ENCODE measurements at regions not wholly inside any gene's neighbourhood (a gene's known extent, or its start where the extent isn't known, plus 50 kb on each side); places are given as distances from the start of the nearest gene placed in this dataset.
"Not testable (repeated sequence)": the region's sequence is repeated elsewhere in the genome, so short reads cannot be mapped to it uniquely, and the experiment has no call there.

DNA sequence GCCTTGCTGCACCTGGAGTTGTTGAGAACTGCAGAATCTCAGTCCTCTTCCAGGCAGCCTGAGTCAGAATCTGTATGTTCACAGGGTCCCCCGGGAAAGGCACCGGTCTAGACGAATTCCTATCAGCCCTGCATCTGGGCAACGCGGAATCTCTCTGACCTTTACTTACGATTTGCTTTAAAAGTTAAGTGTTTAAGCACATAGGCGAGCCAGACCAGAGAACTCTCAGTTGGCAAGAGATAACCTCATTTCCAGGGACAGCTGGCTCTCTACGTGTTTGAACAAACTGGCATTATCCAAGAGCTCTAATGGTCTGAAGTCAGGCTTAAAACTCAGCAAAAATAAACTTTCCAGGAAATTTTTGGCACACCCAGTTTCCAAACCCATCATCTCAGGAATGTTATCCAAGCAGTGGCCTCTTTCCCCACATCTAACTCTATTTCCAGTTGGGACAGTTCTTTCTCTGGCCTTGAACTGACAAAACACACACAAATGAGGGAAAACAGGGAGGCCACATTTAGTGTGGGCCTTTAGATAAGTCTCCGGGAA lies 53.4 kb downstream of the HES1 start:
- Histone ChIP-seq H3K36me3 (no peaks in the 10 kb centered on the region), H3K4me1 (ENCODE audit: insufficient read depth) (peaks cover 10% of the 10 kb centered on the region), H3K4me3 (no peak overlapping the region), H3K9me3 (no peaks in the 10 kb centered on the region), H3K27ac (no peak overlapping the region), H3K27me3 (no peaks in the 10 kb centered on the region)
- intact Hi-C loops (cut with DNase I), result loop anchor here in 1 of 4 donors (5.0 kb wide), 1 partner anchor 47 kb away; no protein-coding TSS in a partner anchor
- peak in 2 of 5 donors; percentile 48 to 53 for DNase-seq
- WGBS, 3 donors, result 5 to 21% (median 9%) methylated on average over 9 of the region's 9 CpGs
- TF ChIP-seq EP300 (IDR thresholded peaks at IDR 0.05) (no peak), POLR2A (IDR thresholded peaks at IDR 0.05) (no peak)
- TF ChIP-seq, protein P1, sequence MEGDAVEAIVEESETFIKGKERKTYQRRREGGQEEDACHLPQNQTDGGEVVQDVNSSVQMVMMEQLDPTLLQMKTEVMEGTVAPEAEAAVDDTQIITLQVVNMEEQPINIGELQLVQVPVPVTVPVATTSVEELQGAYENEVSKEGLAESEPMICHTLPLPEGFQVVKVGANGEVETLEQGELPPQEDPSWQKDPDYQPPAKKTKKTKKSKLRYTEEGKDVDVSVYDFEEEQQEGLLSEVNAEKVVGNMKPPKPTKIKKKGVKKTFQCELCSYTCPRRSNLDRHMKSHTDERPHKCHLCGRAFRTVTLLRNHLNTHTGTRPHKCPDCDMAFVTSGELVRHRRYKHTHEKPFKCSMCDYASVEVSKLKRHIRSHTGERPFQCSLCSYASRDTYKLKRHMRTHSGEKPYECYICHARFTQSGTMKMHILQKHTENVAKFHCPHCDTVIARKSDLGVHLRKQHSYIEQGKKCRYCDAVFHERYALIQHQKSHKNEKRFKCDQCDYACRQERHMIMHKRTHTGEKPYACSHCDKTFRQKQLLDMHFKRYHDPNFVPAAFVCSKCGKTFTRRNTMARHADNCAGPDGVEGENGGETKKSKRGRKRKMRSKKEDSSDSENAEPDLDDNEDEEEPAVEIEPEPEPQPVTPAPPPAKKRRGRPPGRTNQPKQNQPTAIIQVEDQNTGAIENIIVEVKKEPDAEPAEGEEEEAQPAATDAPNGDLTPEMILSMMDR (IDR thresholded peaks at IDR 0.05), result no peak

DNA sequence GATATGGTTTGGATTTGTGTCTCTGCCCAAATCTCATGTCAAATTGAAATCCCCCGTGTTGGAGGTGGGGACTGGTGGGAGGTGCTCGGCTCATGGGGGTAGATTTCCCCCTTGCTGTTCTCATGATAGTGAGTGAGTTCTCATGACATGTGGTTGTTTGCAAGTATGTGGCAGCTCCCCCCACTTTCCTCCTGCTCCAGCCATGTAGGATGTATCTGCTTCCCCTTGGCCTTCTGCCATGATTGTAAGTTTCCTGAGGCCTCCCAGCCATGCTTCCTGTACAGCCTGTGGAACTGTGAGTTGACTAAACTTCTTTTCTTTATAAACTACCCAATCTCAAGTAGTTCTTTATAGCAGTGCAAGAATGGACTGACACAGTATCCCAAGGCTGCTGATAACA lies 55.9 kb downstream of the HES1 start:
- intact Hi-C loops (cut with DNase I), result loop anchor here in 1 of 4 donors (5.0 to 10.0 kb wide), 2 partner anchors 53 to 75 kb away; no protein-coding TSS in a partner anchor
- not testable (repeated sequence) for H3K9me3 ChIP-seq, H3K4me3 ChIP-seq, DNase-seq, H3K27me3 ChIP-seq, H3K27ac ChIP-seq, H3K36me3 ChIP-seq
- H3K4me1 ChIP-seq (ENCODE audit: insufficient read depth), result peaks cover 10% of the 10 kb centered on the region
- 84 to 91% (median 87%) methylated on average over 2 of the region's 2 CpGs for WGBS, 3 donors

DNA sequence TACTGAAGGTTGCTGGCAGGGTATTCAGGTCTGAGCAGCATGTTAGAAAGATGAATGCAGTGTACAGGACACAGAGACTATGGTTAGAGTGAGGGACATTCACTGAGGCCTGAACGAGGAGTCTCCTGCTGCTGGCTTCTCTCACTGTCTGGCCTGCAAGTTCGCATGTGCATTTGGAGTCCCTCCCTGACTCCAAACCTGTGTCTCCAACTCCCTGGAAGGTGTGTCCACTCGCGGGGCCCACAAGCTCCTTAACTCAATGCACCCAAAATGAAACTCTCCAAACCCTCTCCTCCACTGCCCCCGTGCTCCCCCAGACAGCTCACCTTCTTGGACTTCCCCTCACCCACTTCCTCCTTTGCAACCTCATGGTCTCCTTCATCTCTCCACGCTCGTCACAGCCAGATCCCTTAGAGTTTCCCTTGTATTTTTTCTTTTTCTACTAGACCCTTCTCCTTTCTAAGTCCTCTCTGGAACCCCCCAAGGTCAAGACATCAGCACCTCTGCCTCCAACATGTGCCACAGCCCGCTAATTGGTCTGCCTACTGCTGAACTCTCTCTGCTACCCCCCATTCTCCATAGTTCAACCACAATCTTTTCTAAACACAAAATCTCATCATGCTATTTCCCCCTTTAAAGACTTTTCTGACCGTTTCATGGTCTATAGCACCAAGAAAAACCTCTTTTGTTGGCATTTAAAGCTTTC lies 58.3 kb downstream of the HES1 start:
- H3K4me1 ChIP-seq (ENCODE audit: insufficient read depth), result peaks cover 4% of the 10 kb centered on the region
- no peak for TF ChIP-seq EP300 (IDR thresholded peaks at IDR 0.05)
- TF ChIP-seq POLR2A (IDR thresholded peaks at IDR 0.05), result no peak
- TF ChIP-seq, protein P1 (IDR thresholded peaks at IDR 0.05), result no peak
- no peaks in the 10 kb centered on the region for H3K36me3 ChIP-seq
- H3K9me3 ChIP-seq, result no peaks in the 10 kb centered on the region
- DNase-seq, result no peak
- H3K27ac ChIP-seq, result no peak overlapping the region
- no peak overlapping the region for H3K4me3 ChIP-seq
- H3K27me3 ChIP-seq, result no peaks in the 10 kb centered on the region
- intact Hi-C loops (cut with DNase I), result loop anchor here in 1 of 4 donors (5.0 to 10.0 kb wide), 2 partner anchors 51 to 73 kb away; no protein-coding TSS in a partner anchor
- 80 to 87% (median 84%) methylated on average over 9 of the region's 9 CpGs for WGBS, 3 donors

DNA sequence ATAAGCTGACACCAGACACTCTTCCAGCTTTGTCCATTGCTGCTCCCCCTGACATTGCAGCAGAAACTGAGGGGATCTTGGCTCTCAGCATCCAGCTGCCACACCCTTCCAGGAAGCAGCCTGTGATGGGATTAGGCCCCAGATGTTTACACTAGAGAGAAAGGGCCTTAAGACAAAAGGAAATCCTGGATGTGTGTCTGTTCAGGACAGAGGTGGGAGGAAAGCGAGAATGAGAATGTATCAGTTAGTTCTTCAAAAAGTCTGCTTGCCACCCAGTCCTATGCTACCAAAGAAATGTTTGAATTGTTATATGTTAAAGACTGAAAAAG lies 58.8 kb downstream of the HES1 start:
- 94 to 98% (median 95%) methylated on average over 1 of the region's 1 CpG for WGBS, 3 donors

DNA sequence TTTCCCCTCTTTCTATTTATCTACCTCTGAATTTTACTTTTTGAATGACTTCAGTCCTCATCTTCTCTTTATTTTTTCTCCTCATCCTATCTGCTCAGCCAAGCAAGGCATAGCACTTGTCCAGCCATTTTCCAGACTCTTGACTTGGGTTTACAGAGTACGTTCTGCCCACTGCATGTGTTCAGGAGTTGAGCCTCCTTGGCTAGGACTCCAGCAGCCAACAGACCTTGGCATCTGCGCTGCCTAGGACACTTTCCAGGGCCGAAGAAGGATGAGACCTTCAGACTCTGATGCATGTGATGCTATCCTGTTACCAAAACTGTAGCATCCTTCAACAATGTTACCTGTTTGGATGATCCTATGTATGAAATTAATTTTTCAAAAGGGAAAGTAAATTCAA lies 59.7 kb downstream of the HES1 start:
- Histone ChIP-seq H3K27ac (no peak overlapping the region), H3K9me3 (no peaks in the 10 kb centered on the region), H3K4me1 (ENCODE audit: insufficient read depth) (peaks cover 3% of the 10 kb centered on the region), H3K4me3 (no peak overlapping the region), H3K36me3 (no peaks in the 10 kb centered on the region), H3K27me3 (no peaks in the 10 kb centered on the region)
- TF ChIP-seq, protein P1 (IDR thresholded peaks at IDR 0.05), result no peak
- no peak for TF ChIP-seq EP300 (IDR thresholded peaks at IDR 0.05)
- no peak for TF ChIP-seq POLR2A (IDR thresholded peaks at IDR 0.05)
- no peak for DNase-seq
- intact Hi-C loops (cut with DNase I), result loop anchor here in 1 of 4 donors (10.0 kb wide), 1 partner anchor 49 kb away; no protein-coding TSS in a partner anchor
- WGBS, 3 donors, result 92 to 97% (median 93%) methylated on average over 3 of the region's 3 CpGs

More for the DNA sequence above, 58.8 kb downstream of the HES1 start:
- no peaks in the 10 kb centered on the region for H3K9me3 ChIP-seq
- no peak overlapping the region for H3K4me3 ChIP-seq
- H3K27ac ChIP-seq, result no peak overlapping the region
- H3K36me3 ChIP-seq, result no peaks in the 10 kb centered on the region
- DNase-seq, result no peak
- peaks cover 3% of the 10 kb centered on the region for H3K4me1 ChIP-seq (ENCODE audit: insufficient read depth)
- no peaks in the 10 kb centered on the region for H3K27me3 ChIP-seq
- intact Hi-C loops (cut with DNase I), result loop anchor here in 1 of 4 donors (5.0 to 10.0 kb wide), 2 partner anchors 50 to 73 kb away; no protein-coding TSS in a partner anchor
- no peak for TF ChIP-seq POLR2A (IDR thresholded peaks at IDR 0.05)
